ENCODE measurements at regions not wholly inside any gene's neighbourhood (a gene's known extent, or its start where the extent isn't known, plus 50 kb on each side); places are given as distances from the start of the nearest gene placed in this dataset.

DNA sequence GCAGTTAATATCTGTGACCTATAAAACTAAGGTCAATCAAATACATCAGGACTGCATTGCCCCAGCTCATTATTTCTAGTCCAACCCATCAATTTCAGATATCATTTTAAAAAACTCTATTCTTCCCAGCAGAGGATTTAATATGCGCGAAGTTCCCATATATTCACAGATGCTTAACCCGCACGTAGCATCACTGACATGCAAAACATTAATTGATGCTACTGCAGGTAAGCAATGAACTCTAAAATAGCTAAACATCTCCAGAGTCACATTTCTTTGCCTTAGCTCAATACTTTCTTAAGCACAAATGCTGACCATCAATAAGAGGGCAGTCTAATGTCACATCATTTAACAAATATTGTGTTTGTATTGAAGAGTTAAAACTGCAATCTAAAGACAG is 586.6 kb upstream of the CDH18 start:
- H3K36me3 ChIP-seq (ENCODE audit: insufficient read depth, low read length), result no peaks in the 10 kb centered on the region
- H3K9ac ChIP-seq (ENCODE audit: low read length), result no peak overlapping the region
- H3K9me3 ChIP-seq (ENCODE audit: low read length), result no peaks in the 10 kb centered on the region
- H3K4me3 ChIP-seq (ENCODE audit: low read depth in 1 of 2, low read length in 2 of 2), result no peak overlapping the region
- H3K27me3 ChIP-seq (ENCODE audit: control insufficient read depth in 1 of 2, insufficient read depth in 2 of 2, low read length in 2 of 2), result no peaks in the 10 kb centered on the region
- no peak overlapping the region for H3K27ac ChIP-seq (ENCODE audit: low read depth, low read length)
- H3K4me1 ChIP-seq (ENCODE audit: insufficient read depth, low read length), result no peaks in the 10 kb centered on the region

GRCh38 chr5:20572614-20573013 is 584.6 kb upstream of the CDH18 start:
- Histone ChIP-seq H3K9me3 (ENCODE audit: low read length) (no peaks in the 10 kb centered on the region), H3K9ac (ENCODE audit: low read length) (no peak overlapping the region)

DNA sequence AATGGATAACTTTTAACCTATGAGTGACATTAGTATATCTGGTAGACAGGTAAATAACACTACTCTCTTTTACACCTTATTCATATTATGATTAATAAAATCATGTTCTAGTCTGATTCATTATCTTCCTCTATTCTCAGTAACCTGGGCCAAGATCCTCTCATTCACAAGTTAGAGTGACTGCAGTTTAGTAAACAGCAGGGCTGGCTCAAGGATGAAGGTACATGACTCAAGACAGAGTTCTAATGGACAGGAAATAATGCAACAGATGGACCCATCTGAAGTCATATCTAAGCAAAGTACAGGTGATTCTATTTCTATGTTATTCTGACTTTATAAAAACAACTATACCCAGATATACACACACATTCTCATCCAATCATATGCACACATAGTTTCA is 582.5 kb upstream of the CDH18 start:
- H3K4me1 ChIP-seq (ENCODE audit: insufficient read depth, low read length), result no peaks in the 10 kb centered on the region
- H3K9me3 ChIP-seq (ENCODE audit: low read length), result no peaks in the 10 kb centered on the region
- no peak overlapping the region for H3K9ac ChIP-seq (ENCODE audit: low read length)
- no peaks in the 10 kb centered on the region for H3K36me3 ChIP-seq (ENCODE audit: insufficient read depth, low read length)
- H3K27me3 ChIP-seq (ENCODE audit: control insufficient read depth in 1 of 2, insufficient read depth in 2 of 2, low read length in 2 of 2), result no peaks in the 10 kb centered on the region
- H3K4me3 ChIP-seq (ENCODE audit: low read depth in 1 of 2, low read length in 2 of 2), result no peak overlapping the region
- H3K27ac ChIP-seq (ENCODE audit: low read depth, low read length), result no peak overlapping the region

More at GRCh38 chr5:20572614-20573013, 584.6 kb upstream of the CDH18 start:
- H3K27ac ChIP-seq (ENCODE audit: low read depth, low read length), result no peak overlapping the region
- no peaks in the 10 kb centered on the region for H3K27me3 ChIP-seq (ENCODE audit: control insufficient read depth in 1 of 2, insufficient read depth in 2 of 2, low read length in 2 of 2)
- H3K36me3 ChIP-seq (ENCODE audit: insufficient read depth, low read length), result no peaks in the 10 kb centered on the region
- H3K4me3 ChIP-seq (ENCODE audit: low read depth in 1 of 2, low read length in 2 of 2), result no peak overlapping the region
- H3K4me1 ChIP-seq (ENCODE audit: insufficient read depth, low read length), result no peaks in the 10 kb centered on the region

GRCh38 chr5:20562544-20562943 is 574.5 kb upstream of the CDH18 start:
- H3K27ac ChIP-seq (ENCODE audit: low read depth, low read length), result no peak overlapping the region
- no peaks in the 10 kb centered on the region for H3K36me3 ChIP-seq (ENCODE audit: insufficient read depth, low read length)
- H3K4me3 ChIP-seq (ENCODE audit: low read depth in 1 of 2, low read length in 2 of 2), result no peak overlapping the region
- H3K9me3 ChIP-seq (ENCODE audit: low read length), result no peaks in the 10 kb centered on the region
- no peaks in the 10 kb centered on the region for H3K27me3 ChIP-seq (ENCODE audit: control insufficient read depth in 1 of 2, insufficient read depth in 2 of 2, low read length in 2 of 2)
- no peaks in the 10 kb centered on the region for H3K4me1 ChIP-seq (ENCODE audit: insufficient read depth, low read length)
- H3K9ac ChIP-seq (ENCODE audit: low read length), result no peak overlapping the region

DNA sequence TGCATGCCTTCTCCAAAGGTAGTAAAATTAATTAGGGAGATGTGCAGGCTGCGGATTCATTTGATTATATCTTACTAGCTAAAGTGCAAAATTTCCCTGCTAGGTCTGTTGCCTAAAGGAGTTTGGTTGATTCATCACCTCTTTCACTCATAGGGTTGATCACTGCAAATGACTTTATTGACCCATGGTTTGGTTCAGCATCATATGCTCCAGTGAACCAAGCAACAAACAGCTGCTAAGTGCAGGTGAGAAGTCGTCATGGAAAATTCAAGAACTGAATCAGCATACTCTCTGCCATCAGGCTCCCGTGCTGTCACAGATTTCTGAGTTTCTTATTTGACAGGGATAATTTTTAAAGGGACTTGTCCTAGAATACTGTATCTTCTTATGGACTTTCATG is 571.8 kb upstream of the CDH18 start:
- Histone ChIP-seq H3K4me1 (ENCODE audit: insufficient read depth, low read length) (no peaks in the 10 kb centered on the region), H3K9ac (ENCODE audit: low read length) (no peak overlapping the region), H3K36me3 (ENCODE audit: insufficient read depth, low read length) (no peaks in the 10 kb centered on the region)

GRCh38 chr5:20556115-20556763 is 568.2 kb upstream of the CDH18 start:
- Histone ChIP-seq H3K9me3 (ENCODE audit: low read length) (no peaks in the 10 kb centered on the region), H3K4me1 (ENCODE audit: insufficient read depth, low read length) (no peaks in the 10 kb centered on the region), H3K4me3 (ENCODE audit: low read depth in 1 of 2, low read length in 2 of 2) (no peak overlapping the region), H3K27ac (ENCODE audit: low read depth, low read length) (no peak overlapping the region), H3K36me3 (ENCODE audit: insufficient read depth, low read length) (no peaks in the 10 kb centered on the region), H3K9ac (ENCODE audit: low read length) (no peak overlapping the region), H3K27me3 (ENCODE audit: control insufficient read depth in 1 of 2, insufficient read depth in 2 of 2, low read length in 2 of 2) (no peaks in the 10 kb centered on the region)

More for the DNA sequence above, 571.8 kb upstream of the CDH18 start:
- Histone ChIP-seq H3K27ac (ENCODE audit: low read depth, low read length) (no peak overlapping the region), H3K4me3 (ENCODE audit: low read depth in 1 of 2, low read length in 2 of 2) (no peak overlapping the region), H3K9me3 (ENCODE audit: low read length) (no peaks in the 10 kb centered on the region), H3K27me3 (ENCODE audit: control insufficient read depth in 1 of 2, insufficient read depth in 2 of 2, low read length in 2 of 2) (no peaks in the 10 kb centered on the region)

GRCh38 chr5:20555034-20555433 is 567.0 kb upstream of the CDH18 start:
- no peak overlapping the region for H3K27ac ChIP-seq (ENCODE audit: low read depth, low read length)
- H3K9me3 ChIP-seq (ENCODE audit: low read length), result no peaks in the 10 kb centered on the region
- H3K9ac ChIP-seq (ENCODE audit: low read length), result no peak overlapping the region
- H3K27me3 ChIP-seq (ENCODE audit: control insufficient read depth in 1 of 2, insufficient read depth in 2 of 2, low read length in 2 of 2), result no peaks in the 10 kb centered on the region
- H3K4me1 ChIP-seq (ENCODE audit: insufficient read depth, low read length), result no peaks in the 10 kb centered on the region
- no peaks in the 10 kb centered on the region for H3K36me3 ChIP-seq (ENCODE audit: insufficient read depth, low read length)
- H3K4me3 ChIP-seq (ENCODE audit: low read depth in 1 of 2, low read length in 2 of 2), result no peak overlapping the region

DNA sequence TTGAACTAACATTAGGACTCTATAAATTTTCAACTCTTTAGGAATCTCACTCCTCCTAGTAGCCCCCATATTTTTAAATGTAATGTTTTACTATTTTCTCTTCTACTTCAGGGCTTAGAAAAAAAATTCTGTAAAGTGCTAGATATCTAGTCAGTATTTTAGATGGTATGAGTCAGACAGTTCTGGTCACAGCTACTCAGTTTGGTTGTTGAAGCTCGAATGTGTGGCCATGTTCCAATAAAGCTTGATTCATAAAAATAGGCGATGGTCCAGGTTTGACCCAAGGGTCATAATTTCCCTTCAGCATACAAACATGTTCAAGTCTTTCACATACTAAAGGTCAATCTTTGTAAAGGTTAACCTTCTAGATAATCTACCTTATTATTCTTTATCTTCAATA is 566.0 kb upstream of the CDH18 start:
- no peak overlapping the region for H3K27ac ChIP-seq (ENCODE audit: low read depth, low read length)
- H3K4me1 ChIP-seq (ENCODE audit: insufficient read depth, low read length), result no peaks in the 10 kb centered on the region
- H3K9me3 ChIP-seq (ENCODE audit: low read length), result no peaks in the 10 kb centered on the region
- H3K4me3 ChIP-seq (ENCODE audit: low read depth in 1 of 2, low read length in 2 of 2), result no peak overlapping the region
- H3K27me3 ChIP-seq (ENCODE audit: control insufficient read depth in 1 of 2, insufficient read depth in 2 of 2, low read length in 2 of 2), result no peaks in the 10 kb centered on the region
- no peaks in the 10 kb centered on the region for H3K36me3 ChIP-seq (ENCODE audit: insufficient read depth, low read length)
- no peak overlapping the region for H3K9ac ChIP-seq (ENCODE audit: low read length)

DNA sequence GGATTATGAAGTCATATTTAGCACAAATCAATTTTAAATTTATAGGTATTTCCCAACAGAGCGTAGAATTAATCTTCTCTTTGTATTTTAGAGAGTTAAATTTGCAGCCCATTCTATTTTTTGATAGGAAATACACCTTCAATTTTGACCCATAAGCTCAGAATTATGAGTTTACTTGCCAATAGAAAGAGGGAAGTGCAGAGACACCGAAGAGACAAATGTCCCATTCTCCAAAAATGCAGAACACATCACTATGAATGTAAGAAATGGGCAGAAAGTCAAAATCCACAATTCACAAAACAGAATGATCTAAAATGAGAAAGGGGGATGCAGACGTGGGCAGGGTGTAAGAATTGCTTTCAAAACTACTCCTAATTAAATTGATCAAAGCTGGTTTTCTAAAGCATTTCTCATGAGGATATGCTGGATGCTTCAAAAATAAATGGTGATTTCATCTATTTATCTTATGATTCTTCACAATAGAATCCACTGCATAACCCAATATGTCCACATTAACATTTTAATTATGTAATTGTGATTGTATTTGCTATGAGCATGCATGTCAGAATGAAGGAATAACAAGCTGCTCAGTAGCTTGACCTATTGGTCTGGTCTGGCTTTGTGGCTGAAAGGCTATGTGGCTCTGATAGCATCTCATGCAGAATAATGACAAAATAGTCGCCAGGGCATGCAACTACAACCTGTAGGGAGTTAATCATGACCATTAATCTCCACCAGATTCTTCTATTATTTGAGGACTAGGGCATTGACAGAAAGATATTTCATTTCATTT is 550.1 kb upstream of the CDH18 start:
- H3K27ac ChIP-seq (ENCODE audit: low read depth, low read length), result no peak overlapping the region
- H3K27me3 ChIP-seq (ENCODE audit: control insufficient read depth in 1 of 2, insufficient read depth in 2 of 2, low read length in 2 of 2), result no peaks in the 10 kb centered on the region
- no peak overlapping the region for H3K4me3 ChIP-seq (ENCODE audit: low read depth in 1 of 2, low read length in 2 of 2)

GRCh38 chr5:20536813-20537212 is 548.8 kb upstream of the CDH18 start:
- no peaks in the 10 kb centered on the region for H3K27me3 ChIP-seq (ENCODE audit: control insufficient read depth in 1 of 2, insufficient read depth in 2 of 2, low read length in 2 of 2)
- H3K4me3 ChIP-seq (ENCODE audit: low read depth in 1 of 2, low read length in 2 of 2), result no peak overlapping the region
- no peaks in the 10 kb centered on the region for H3K9me3 ChIP-seq (ENCODE audit: low read length)
- no peaks in the 10 kb centered on the region for H3K36me3 ChIP-seq (ENCODE audit: insufficient read depth, low read length)
- no peaks in the 10 kb centered on the region for H3K4me1 ChIP-seq (ENCODE audit: insufficient read depth, low read length)
- no peak overlapping the region for H3K9ac ChIP-seq (ENCODE audit: low read length)
- H3K27ac ChIP-seq (ENCODE audit: low read depth, low read length), result no peak overlapping the region

More for the DNA sequence above, 550.1 kb upstream of the CDH18 start:
- H3K9ac ChIP-seq (ENCODE audit: low read length), result no peak overlapping the region
- H3K9me3 ChIP-seq (ENCODE audit: low read length), result no peaks in the 10 kb centered on the region
- H3K36me3 ChIP-seq (ENCODE audit: insufficient read depth, low read length), result no peaks in the 10 kb centered on the region
- H3K4me1 ChIP-seq (ENCODE audit: insufficient read depth, low read length), result no peaks in the 10 kb centered on the region

GRCh38 chr5:20536341-20536740 is 548.3 kb upstream of the CDH18 start:
- no peaks in the 10 kb centered on the region for H3K4me1 ChIP-seq (ENCODE audit: insufficient read depth, low read length)
- no peak overlapping the region for H3K4me3 ChIP-seq (ENCODE audit: low read depth in 1 of 2, low read length in 2 of 2)
- H3K9ac ChIP-seq (ENCODE audit: low read length), result no peak overlapping the region
- no peaks in the 10 kb centered on the region for H3K9me3 ChIP-seq (ENCODE audit: low read length)
- no peaks in the 10 kb centered on the region for H3K27me3 ChIP-seq (ENCODE audit: control insufficient read depth in 1 of 2, insufficient read depth in 2 of 2, low read length in 2 of 2)
- no peak overlapping the region for H3K27ac ChIP-seq (ENCODE audit: low read depth, low read length)
- no peaks in the 10 kb centered on the region for H3K36me3 ChIP-seq (ENCODE audit: insufficient read depth, low read length)

DNA sequence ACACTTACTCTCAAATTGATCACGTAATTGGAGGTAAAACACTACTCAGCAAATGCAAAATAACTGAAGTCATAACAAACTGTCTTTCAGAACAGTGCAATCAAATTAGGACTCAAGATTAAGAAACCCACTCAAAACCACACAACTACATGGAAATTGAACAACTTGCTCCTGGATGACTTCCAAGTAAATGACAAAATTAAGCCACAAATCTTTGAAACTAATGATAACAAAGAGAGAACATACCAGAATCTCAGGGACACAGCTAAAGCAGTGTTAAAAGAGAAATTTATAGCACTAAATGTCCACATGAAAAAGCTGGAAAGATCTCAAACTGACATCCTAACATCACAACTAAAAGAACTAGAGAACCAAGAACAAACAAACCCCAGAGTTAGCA is 540.5 kb upstream of the CDH18 start:
- H3K9me3 ChIP-seq (ENCODE audit: low read length), result no peaks in the 10 kb centered on the region
- H3K27me3 ChIP-seq (ENCODE audit: control insufficient read depth in 1 of 2, insufficient read depth in 2 of 2, low read length in 2 of 2), result no peaks in the 10 kb centered on the region
- no peak overlapping the region for H3K4me3 ChIP-seq (ENCODE audit: low read depth in 1 of 2, low read length in 2 of 2)
- no peaks in the 10 kb centered on the region for H3K36me3 ChIP-seq (ENCODE audit: insufficient read depth, low read length)
- no peak overlapping the region for H3K9ac ChIP-seq (ENCODE audit: low read length)
- H3K4me1 ChIP-seq (ENCODE audit: insufficient read depth, low read length), result no peaks in the 10 kb centered on the region
- H3K27ac ChIP-seq (ENCODE audit: low read depth, low read length), result no peak overlapping the region
